Mucosa of descending colon (tissue), 3 donors: ENCODE measurements at regions not wholly inside any gene's neighbourhood (a gene's known extent, or its start where the extent isn't known, plus 50 kb on each side); places are given as distances from the start of the nearest gene placed in this dataset.

ENCODE experiments used
- ATAC-seq: fragments of 200-7000 bp; cut with Tn5 transposase; one replicate; pipeline ENCODE4 v1.9.1; 2020; ENCODE audit warnings: mild to moderate bottlenecking, moderate library complexity
- DNase-seq, 3 donors: peaks; one replicate each; pipeline ENCODE4 v3.0.0-alpha.2; 2020
- H3K36me3 ChIP-seq: fragments of 200-600 bp; one replicate; pipeline ENCODE4 v1.8.0; 2021; ENCODE audit warnings: low read depth, mild to moderate bottlenecking
- H3K4me1 ChIP-seq: fragments of 200-600 bp; one replicate; pipeline ENCODE4 v1.8.0; 2021; ENCODE audit warnings: low read depth, mild to moderate bottlenecking
- H3K4me3 ChIP-seq: fragments of 200-600 bp; one replicate; pipeline ENCODE4 v1.8.0; 2021; ENCODE audit warnings: mild to moderate bottlenecking
- H3K9me3 ChIP-seq: fragments of 200-600 bp; one replicate; pipeline ENCODE4 v1.8.0; 2021; ENCODE audit warnings: mild to moderate bottlenecking
- CTCF ChIP-seq: fragments of 200-600 bp; IDR thresholded peaks from one replicate; pipeline ENCODE4 v1.8.0; 2022; ENCODE audit warnings: antibody characterized with exemption, mild to moderate bottlenecking
- intact Hi-C, 2 donors: fragments of 100-400 bp; cut with DNase I in 1 of 2; cut with micrococcal nuclease in 1 of 2; formaldehyde crosslinking; loops; one replicate each; pipeline versions ENCODE4 v1.11.0 to v1.11.1; 2022; cut with DNase I, micrococcal nuclease
- donor health status: DM: no; HTN: no; CAD: no; lungs with moderate emphysema.
- donor health status: DM: no; HTN: no; CAD: no.
- donor health status: DM: no; HTN: yes; CAD: no.

- intact Hi-C loops: no loop called here
- Histone ChIP-seq H3K4me1 (no peaks in the 10 kb centered on the region), H3K4me3 (no peak overlapping the region), H3K36me3 (no peaks in the 10 kb centered on the region), H3K9me3 (no peaks in the 10 kb centered on the region)
- ATAC-seq (no peak), DNase-seq (no peak)
- TF ChIP-seq CTCF: no peak
Observed at GRCh38 chr11:82239498-82239897, 494.2 kb downstream of the FAM181B start.

GRCh38 chr11:82234256-82234655 is 499.4 kb downstream of the FAM181B start:
- no peak overlapping the region for H3K4me3 ChIP-seq
- no peak for DNase-seq
- no peak for ATAC-seq
- TF ChIP-seq CTCF: no peak
- no peaks in the 10 kb centered on the region for H3K4me1 ChIP-seq
- no peaks in the 10 kb centered on the region for H3K9me3 ChIP-seq
- no peaks in the 10 kb centered on the region for H3K36me3 ChIP-seq
- intact Hi-C loops: no loop called here

GRCh38 chr11:82233201-82233600 is 500.5 kb downstream of the FAM181B start:
- DNase-seq: no peak
- TF ChIP-seq CTCF: no peak
- no peak overlapping the region for H3K4me3 ChIP-seq
- H3K9me3 ChIP-seq: no peaks in the 10 kb centered on the region
- no peak for ATAC-seq
- intact Hi-C loops: no loop called here
- H3K36me3 ChIP-seq: no peaks in the 10 kb centered on the region
- no peaks in the 10 kb centered on the region for H3K4me1 ChIP-seq

GRCh38 chr11:82229341-82229740 is 504.3 kb downstream of the FAM181B start:
- intact Hi-C loops: no loop called here
- TF ChIP-seq CTCF: no peak
- Histone ChIP-seq H3K9me3 (no peaks in the 10 kb centered on the region), H3K36me3 (no peaks in the 10 kb centered on the region), H3K4me1 (no peaks in the 10 kb centered on the region), H3K4me3 (no peak overlapping the region)
- DNase-seq: no peak
- no peak for ATAC-seq

- Histone ChIP-seq H3K4me3 (no peak overlapping the region), H3K4me1 (no peaks in the 10 kb centered on the region), H3K36me3 (no peaks in the 10 kb centered on the region), H3K9me3 (no peaks in the 10 kb centered on the region)
- TF ChIP-seq CTCF: no peak
- no peak for ATAC-seq
- intact Hi-C loops: no loop called here
- no peak for DNase-seq
Observed at GRCh38 chr11:82225930-82226329, 507.7 kb downstream of the FAM181B start.

GRCh38 chr11:82225502-82225901 is 508.2 kb downstream of the FAM181B start:
- no peaks in the 10 kb centered on the region for H3K4me1 ChIP-seq
- no peak overlapping the region for H3K4me3 ChIP-seq
- H3K9me3 ChIP-seq: no peaks in the 10 kb centered on the region
- intact Hi-C loops: no loop called here
- DNase-seq (no peak), ATAC-seq (no peak)
- no peak for TF ChIP-seq CTCF
- H3K36me3 ChIP-seq: no peaks in the 10 kb centered on the region
